Left lung (tissue), 4 donors: ENCODE measurements at regions not wholly inside any gene's neighbourhood (a gene's known extent, or its start where the extent isn't known, plus 50 kb on each side); places are given as distances from the start of the nearest gene placed in this dataset.
"Not testable (repeated sequence)": the region's sequence is repeated elsewhere in the genome, so short reads cannot be mapped to it uniquely, and the experiment has no call there.

Experiments
- ATAC-seq: fragments of 200-7000 bp; cut with Tn5 transposase; one replicate; pipeline ENCODE4 v1.9.1; 2020; ENCODE audit warnings: moderate library complexity
- DNase-seq, 4 donors: peaks; one replicate each; pipeline ENCODE4 v3.0.0-alpha.2; 2013 to 2020
- H3K27ac ChIP-seq, 2 donors: fragments of 200-600 bp; sonication (generic) in 1 of 2; one replicate each; pipeline versions ENCODE4 v1.5.0 to v1.8.0; 2020 to 2021
- H3K27me3 ChIP-seq, 2 donors: fragments of 200-600 bp; sonication (generic) in 1 of 2; one replicate each; pipeline versions ENCODE4 v1.5.0 to v1.8.0; 2020 to 2021
- H3K36me3 ChIP-seq, 2 donors: fragments of 200-600 bp; sonication (generic) in 1 of 2; one replicate each; pipeline versions ENCODE4 v1.5.0 to v1.8.0; 2020 to 2021
- H3K4me1 ChIP-seq, 2 donors: fragments of 200-600 bp; one replicate each; pipeline ENCODE4 v1.8.0; 2021
- H3K4me3 ChIP-seq, 2 donors: fragments of 200-600 bp; sonication (generic) in 1 of 2; one replicate each; pipeline versions ENCODE4 v1.5.0 to v1.8.0; 2020 to 2021; ENCODE audit warnings: mild to moderate bottlenecking in 1 of 2
- H3K9me3 ChIP-seq, 2 donors: fragments of 200-600 bp; sonication (generic) in 1 of 2; one replicate each; pipeline versions ENCODE4 v1.5.0 to v1.8.0; 2020 to 2021
- CTCF ChIP-seq, 2 donors: fragments of 200-600 bp; sonication (generic) in 1 of 2; IDR thresholded peaks; one replicate each; pipeline versions ENCODE4 v1.5.0 to v1.8.0; 2021; ENCODE audit warnings: antibody characterized with exemption in 2 of 2
- intact Hi-C, 2 donors: fragments of 100-400 bp; cut with DNase I; formaldehyde crosslinking; loops; one replicate each; pipeline versions ENCODE4 v1.11.2 to v1.14.2; 2022
- donor health status: DM: no; HTN: yes; CAD: no.
- donor health status: DM: no; HTN: no; CAD: no.

DNA sequence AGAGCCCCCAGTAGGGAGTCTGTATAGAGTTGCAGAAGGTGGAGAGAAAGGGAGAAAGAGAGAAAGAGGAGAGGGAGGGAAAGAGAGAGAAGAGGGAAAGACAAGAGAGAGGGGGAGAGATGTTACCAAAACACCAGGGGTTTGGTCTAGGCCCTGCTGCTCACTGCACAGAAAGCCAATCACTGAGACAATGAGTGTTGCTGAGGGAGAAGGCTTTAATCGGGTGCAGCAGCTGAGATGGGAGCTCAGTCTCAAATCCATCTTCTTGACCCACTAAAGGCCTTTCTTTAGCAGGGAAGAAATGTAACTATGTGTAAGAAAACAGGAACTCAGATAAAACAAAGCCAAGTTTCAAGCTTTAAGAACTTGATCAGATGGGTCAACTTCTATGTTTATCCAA is 198.2 kb upstream of the FOXK1 start:
- ATAC-seq: no peak
- intact Hi-C loops: no loop called here
- Histone ChIP-seq H3K4me3 (no peak overlapping the region), H3K27me3 (no peaks in the 10 kb centered on the region), H3K9me3 (peaks cover 0 to 20% of the 10 kb centered on the region in 2 donors), H3K4me1 (no peaks in the 10 kb centered on the region), H3K27ac (no peak overlapping the region), H3K36me3 (no peaks in the 10 kb centered on the region)
- TF ChIP-seq CTCF (IDR thresholded peaks at IDR 0.05): no peak
- no peak for DNase-seq

GRCh38 chr7:4484545-4484944 is 197.6 kb upstream of the FOXK1 start:
- H3K27me3 ChIP-seq: no peaks in the 10 kb centered on the region
- DNase-seq (no peak), ATAC-seq (no peak)
- H3K4me1 ChIP-seq: no peaks in the 10 kb centered on the region
- intact Hi-C loops: no loop called here
- peaks cover 0 to 20% of the 10 kb centered on the region in 2 donors for H3K9me3 ChIP-seq
- TF ChIP-seq CTCF (IDR thresholded peaks at IDR 0.05): no peak
- H3K4me3 ChIP-seq: no peak overlapping the region
- no peaks in the 10 kb centered on the region for H3K36me3 ChIP-seq
- H3K27ac ChIP-seq: no peak overlapping the region

- H3K9me3 ChIP-seq: peaks cover 0 to 17% of the 10 kb centered on the region in 2 donors
- ATAC-seq: no peak
- DNase-seq: no peak
- intact Hi-C loops: no loop called here
- no peak for TF ChIP-seq CTCF (IDR thresholded peaks at IDR 0.05)
- no peaks in the 10 kb centered on the region for H3K36me3 ChIP-seq
- H3K4me3 ChIP-seq: no peak overlapping the region
- no peaks in the 10 kb centered on the region for H3K27me3 ChIP-seq
- no peaks in the 10 kb centered on the region for H3K4me1 ChIP-seq
- H3K27ac ChIP-seq: no peak overlapping the region
These were observed 195.2 kb upstream of the FOXK1 start for GRCh38 chr7:4486907-4487306.

GRCh38 chr7:4496911-4497310 is 185.2 kb upstream of the FOXK1 start:
- H3K27ac ChIP-seq, DNase-seq, ATAC-seq, H3K27me3 ChIP-seq, H3K36me3 ChIP-seq, intact Hi-C loops, H3K4me3 ChIP-seq, H3K4me1 ChIP-seq: not testable (repeated sequence)
- H3K9me3 ChIP-seq: peaks cover 0 to 29% of the 10 kb centered on the region in 2 donors

GRCh38 chr7:4500812-4501211 is 181.3 kb upstream of the FOXK1 start:
- no peak for ATAC-seq
- TF ChIP-seq CTCF (IDR thresholded peaks at IDR 0.05): no peak
- Histone ChIP-seq H3K27me3 (no peaks in the 10 kb centered on the region), H3K4me1 (no peaks in the 10 kb centered on the region), H3K36me3 (no peaks in the 10 kb centered on the region), H3K9me3 (peaks cover 0 to 22% of the 10 kb centered on the region in 2 donors), H3K4me3 (no peak overlapping the region), H3K27ac (no peak overlapping the region)
- intact Hi-C loops: no loop called here
- no peak for DNase-seq

DNA sequence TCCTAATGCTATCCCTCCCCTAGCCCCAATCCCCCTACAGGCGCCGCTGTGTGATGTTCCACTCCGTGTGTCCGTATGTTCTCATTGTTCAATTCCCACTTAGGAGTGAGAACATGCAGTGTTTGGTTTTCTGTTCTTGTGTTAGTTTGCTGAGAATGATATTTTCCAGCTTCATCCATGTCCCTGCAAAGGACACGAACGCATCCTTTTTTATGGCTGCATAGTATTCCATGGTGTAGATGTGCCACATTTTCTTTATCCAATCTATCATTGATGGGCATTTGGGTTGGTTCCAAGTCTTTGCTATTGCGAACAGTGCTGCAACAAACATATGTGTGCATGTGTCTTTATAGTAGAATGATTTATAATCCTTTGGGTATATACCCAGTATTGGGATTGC is 174.2 kb upstream of the FOXK1 start:
- ATAC-seq, H3K4me3 ChIP-seq, H3K27me3 ChIP-seq, DNase-seq, H3K4me1 ChIP-seq, H3K36me3 ChIP-seq, intact Hi-C loops, H3K27ac ChIP-seq: not testable (repeated sequence)
- H3K9me3 ChIP-seq: peaks cover 0 to 17% of the 10 kb centered on the region in 2 donors
